ENCODE measurements at regions not wholly inside any gene's neighbourhood (a gene's known extent, or its start where the extent isn't known, plus 50 kb on each side); places are given as distances from the start of the nearest gene placed in this dataset.

DNA sequence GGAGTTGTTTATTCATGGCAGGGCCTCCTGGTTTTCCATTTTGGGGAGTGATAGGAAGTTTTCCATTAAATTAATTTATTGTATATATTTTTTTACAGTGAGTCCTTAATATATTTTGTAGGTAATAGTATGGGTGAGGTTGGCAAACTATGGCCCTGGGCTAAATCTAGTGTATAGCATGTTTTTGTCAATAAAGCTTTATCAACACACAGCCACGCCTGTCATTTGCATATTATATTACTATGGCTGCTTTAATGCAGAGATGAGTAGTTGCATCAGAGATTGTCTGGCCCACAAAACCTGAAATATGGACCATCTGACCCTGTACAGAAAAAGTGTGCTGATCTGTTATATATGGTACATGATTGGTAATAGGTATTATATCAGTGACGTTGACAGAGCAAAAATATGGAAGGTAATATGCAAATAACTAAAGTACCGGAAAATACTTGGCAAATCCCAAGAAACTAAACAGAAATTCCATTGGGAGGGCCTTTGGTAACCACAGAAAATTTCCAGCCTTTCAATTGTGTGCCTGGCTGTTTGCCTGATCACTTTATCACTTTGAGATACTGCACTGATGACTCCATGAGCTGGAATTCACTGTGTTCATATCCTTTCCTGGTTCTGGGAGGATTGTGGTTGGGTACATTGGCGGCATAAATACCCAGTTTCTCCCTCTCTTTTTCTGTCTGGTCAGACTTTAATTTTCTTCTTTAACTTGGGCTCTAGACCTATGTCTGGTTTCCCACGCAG, 61.7 kb upstream of the RFLNA start:
- intact Hi-C loops (cut with DNase I) = no loop called here
- no peak for DNase-seq (ENCODE audit: low spot score)

DNA sequence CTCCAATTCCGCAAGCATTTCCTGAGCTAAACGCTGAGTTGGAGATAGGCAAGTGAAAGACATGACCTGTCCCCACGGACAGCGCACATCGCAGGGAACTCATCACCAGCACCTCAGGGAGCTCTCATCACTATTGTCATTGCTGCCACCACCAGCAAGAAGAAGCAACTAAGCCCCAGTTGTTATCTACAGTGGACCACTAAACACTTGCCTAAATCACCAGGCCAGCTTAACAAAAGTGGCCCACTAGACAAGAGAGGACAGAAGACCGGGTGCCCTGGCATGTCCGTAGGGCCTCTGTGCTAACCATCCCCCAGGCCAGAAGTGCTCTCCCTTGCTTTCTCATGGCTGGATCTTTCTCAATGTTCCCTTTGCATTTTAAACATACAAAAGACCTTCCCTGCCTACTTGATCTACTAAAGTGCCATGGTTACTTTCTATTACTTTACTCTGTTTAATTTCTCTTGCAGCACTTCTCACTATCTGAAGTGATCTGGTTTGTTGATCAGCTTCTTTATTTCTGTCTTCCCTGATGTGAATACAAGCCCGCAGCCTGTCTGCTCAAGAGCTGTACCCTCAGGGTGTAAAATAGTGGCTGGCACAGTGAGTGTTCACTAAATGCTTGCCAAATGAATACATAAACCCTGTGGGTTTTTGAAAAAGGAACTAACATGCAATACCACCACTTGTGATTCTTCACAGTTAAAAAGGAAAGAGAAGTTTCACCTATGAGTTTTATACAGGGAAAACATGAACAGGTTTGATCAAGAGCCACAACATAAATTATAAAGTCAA, 60.9 kb upstream of the RFLNA start:
- DNase-seq (ENCODE audit: low spot score) = no peak
- intact Hi-C loops (cut with DNase I) = no loop called here

DNA sequence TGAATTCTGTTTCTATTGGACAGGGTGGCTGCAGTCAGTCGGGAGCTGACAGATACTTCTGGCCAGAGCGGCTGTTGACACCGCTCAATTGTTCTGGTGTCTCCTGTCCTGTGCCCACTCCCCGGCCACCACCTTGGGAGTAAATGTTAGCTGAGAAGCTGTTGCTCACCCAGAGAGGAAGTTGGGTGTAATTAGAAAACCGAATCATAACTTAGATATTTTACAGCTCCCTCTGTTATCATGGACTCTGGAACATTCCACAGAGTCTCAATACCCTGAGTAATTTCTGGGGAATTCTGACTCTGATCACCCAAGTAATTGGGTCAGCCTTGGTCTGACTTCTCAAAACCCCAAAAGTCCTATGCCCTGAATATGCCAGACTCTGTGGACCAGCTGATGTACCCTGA, 58.3 kb upstream of the RFLNA start:
- DNase-seq (ENCODE audit: low spot score) = no peak
- intact Hi-C loops (cut with DNase I) = no loop called here

DNA sequence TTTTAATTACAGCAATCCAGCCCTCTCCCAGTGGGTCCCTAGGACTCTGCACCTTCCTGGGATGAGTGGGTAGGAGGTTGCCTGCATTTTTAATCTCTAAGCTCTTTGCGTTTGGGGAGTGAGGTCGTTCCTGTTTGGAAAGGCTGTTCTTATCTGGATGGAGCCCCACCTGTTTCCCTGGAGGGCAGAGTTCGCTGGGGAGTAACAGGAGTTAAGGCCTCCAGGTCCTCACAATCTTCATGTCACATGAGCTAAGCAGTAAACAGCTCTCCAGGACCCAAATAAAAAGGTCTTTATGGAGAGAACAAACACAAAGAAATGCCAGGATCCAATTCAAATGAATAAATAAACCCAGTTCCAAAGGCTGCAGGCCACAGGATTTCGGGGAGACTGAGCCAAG, 56.0 kb upstream of the RFLNA start:
- DNase-seq (ENCODE audit: low spot score) = no peak
- intact Hi-C loops (cut with DNase I) = no loop called here

DNA sequence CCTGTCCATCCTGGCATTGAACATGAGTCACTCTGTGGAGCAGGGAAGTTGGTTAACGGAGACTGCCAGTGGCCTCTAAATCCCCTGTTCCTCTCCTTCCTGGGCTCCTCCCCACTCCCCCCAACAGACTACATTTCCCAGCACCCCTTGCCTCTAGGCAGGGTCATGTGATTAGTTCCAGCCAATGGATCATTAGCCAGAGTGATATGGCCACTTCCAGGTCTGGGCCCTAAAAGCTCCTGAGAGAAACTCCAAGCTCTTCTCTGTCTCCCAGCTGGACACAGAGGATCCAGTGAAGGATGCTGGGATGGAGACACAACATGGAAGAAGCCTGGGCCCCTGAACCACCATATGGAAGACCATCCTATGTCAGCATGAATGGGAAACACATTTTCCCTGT, 54.4 kb upstream of the RFLNA start:
- intact Hi-C loops (cut with DNase I) = no loop called here

DNA sequence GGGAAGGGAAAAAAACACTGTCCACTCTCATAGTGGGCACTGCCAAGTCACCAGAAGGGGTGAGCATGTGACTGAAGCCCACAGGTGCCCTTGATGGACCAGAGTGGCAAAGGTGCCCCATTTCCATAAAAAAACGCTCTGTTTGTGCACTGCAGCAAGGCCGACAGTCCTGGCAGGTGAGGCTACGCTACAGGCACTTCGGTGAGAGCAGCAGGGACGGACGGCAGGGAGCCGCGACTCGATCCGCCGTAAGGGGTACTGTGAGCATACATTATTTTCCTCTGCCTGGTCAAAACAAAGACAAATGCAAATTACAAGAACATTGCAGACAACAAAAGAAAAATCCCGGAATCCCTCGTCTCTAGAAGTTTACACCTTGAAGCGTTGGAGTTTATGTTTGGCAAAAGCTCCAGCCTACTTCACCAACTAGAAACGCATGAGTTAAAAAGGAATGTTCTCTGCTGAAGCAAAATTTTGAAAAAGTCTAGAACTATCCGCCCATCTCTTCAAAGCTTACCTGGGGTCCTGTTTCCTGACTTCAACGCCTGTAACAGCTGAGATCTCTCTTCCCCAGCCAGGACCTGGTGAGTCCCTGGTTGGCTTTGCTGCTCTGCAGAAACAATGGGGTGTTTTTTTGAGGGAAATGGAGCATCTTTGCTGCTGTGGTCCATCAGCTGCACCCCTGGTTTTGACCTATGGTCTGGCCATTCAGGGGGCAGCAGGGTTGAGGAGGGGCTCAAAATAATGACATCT, 52.9 kb upstream of the RFLNA start:
- no peak for DNase-seq (ENCODE audit: low spot score)
- intact Hi-C loops (cut with DNase I) = no loop called here

More for the DNA sequence above, 54.4 kb upstream of the RFLNA start:
- no peak for DNase-seq (ENCODE audit: low spot score)

DNA sequence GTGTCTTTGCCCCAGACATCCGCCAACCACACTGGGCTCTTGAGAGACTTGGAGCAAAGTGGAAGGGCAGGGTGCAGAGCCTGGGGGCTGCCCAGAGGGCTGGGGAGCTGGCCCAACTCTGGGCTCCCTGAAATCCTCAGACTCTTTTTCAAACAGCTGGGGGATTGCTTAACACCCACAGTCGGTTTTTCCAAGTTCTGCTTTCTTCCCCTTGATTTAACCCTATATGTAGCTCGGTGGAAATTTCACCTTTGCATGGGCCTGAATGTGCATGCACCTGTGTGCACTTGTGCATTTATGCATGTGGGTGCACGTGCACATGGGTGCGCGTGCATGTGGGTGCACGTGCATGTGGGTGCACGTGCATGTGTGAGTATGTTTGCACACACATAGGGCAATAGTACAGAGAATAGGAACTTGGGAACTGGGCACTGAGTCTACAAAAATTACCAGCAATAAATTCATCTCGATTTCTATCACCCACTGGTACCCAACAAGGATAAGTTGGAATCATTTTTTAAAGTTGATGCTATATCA, 52.3 kb upstream of the RFLNA start:
- no peak for DNase-seq (ENCODE audit: low spot score)
- intact Hi-C loops (cut with DNase I) = no loop called here

DNA sequence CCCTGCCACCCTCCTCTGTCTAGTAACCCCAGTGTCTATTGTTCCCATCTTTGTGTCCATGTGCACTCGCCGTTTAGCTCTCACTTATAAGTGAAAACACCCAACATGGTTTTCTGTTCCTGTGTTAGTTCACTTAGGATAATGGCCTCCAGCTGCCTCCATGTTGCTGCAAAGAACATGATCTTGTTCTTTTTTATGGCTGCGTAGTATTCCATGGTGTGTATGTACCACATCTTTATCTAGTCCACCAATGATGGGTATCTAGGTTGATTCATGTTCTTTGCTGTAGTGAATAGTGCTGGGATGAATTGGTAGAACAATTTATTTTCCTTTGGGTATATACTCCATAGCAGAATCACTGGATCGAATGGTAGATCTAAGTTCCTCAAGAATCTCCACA, 51.0 kb upstream of the RFLNA start:
- intact Hi-C loops (cut with DNase I) = no loop called here
- no peak for DNase-seq (ENCODE audit: low spot score)

Data from cardiac septum (tissue), 1 donor.